Osteocyte (in vitro differentiated cells): ENCODE measurements at regions not wholly inside any gene's neighbourhood (a gene's known extent, or its start where the extent isn't known, plus 50 kb on each side); places are given as distances from the start of the nearest gene placed in this dataset.

Experiments
- DNase-seq: peaks from one replicate; pipeline ENCODE4 v3.0.0; 2021; ENCODE audit warnings: mixed read lengths; ENCODE audit not compliant: unreplicated experiment; ENCODE audit errors: extremely low spot score
- H3K27ac Mint-ChIP-seq: one replicate; pipeline ENCODE4 v1.8.0; 2021; ENCODE audit warnings: mild to moderate bottlenecking, mixed read lengths; ENCODE audit not compliant: unreplicated experiment
- H3K27me3 Mint-ChIP-seq: one replicate; pipeline ENCODE4 v1.8.0; 2021; ENCODE audit warnings: mixed read lengths; ENCODE audit not compliant: unreplicated experiment
- H3K36me3 Mint-ChIP-seq: one replicate; pipeline ENCODE4 v1.8.0; 2021; ENCODE audit warnings: mixed read lengths; ENCODE audit not compliant: unreplicated experiment
- H3K4me1 Mint-ChIP-seq: one replicate; pipeline ENCODE4 v1.8.0; 2021; ENCODE audit warnings: mixed read lengths; ENCODE audit not compliant: unreplicated experiment
- H3K4me3 Mint-ChIP-seq: one replicate; pipeline ENCODE4 v1.8.0; 2021; ENCODE audit warnings: mild to moderate bottlenecking, moderate library complexity, mixed read lengths; ENCODE audit not compliant: unreplicated experiment
- H3K9me3 Mint-ChIP-seq: one replicate; pipeline ENCODE4 v1.8.0; 2021; ENCODE audit warnings: mixed read lengths; ENCODE audit not compliant: unreplicated experiment
- TF ChIP-seq, protein P1 (sequence below): fragments of 200-600 bp; sonication (generic); IDR thresholded peaks from 2 replicates; pipeline ENCODE4 v1.5.0; 2021; ENCODE audit warnings: antibody characterized with exemption, mild to moderate bottlenecking, moderate library complexity

DNA sequence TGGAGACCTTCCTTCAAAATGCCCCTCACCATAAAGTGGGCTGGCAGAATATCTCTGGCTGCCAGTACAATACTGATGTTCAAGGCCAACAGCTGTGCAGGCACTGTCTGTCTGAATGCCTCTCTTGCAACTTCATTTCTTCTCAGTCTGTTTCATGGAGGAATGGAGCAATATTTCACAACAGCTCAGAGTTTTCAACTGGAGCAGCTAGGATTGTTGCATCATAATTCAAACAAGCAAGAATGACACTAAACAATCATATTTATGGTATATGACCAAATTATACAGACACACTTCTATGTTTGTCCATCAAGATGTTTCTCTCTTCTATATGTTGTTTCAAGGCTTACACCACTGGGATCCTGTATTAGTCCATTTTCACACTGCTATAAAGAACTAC, 444.2 kb downstream of the LRATD1 start:
- H3K9me3 Mint-ChIP-seq: peaks cover 4% of the 10 kb centered on the region
- no peak overlapping the region for H3K27ac Mint-ChIP-seq
- H3K27me3 Mint-ChIP-seq: peaks cover 3% of the 10 kb centered on the region
- TF ChIP-seq, protein P1, sequence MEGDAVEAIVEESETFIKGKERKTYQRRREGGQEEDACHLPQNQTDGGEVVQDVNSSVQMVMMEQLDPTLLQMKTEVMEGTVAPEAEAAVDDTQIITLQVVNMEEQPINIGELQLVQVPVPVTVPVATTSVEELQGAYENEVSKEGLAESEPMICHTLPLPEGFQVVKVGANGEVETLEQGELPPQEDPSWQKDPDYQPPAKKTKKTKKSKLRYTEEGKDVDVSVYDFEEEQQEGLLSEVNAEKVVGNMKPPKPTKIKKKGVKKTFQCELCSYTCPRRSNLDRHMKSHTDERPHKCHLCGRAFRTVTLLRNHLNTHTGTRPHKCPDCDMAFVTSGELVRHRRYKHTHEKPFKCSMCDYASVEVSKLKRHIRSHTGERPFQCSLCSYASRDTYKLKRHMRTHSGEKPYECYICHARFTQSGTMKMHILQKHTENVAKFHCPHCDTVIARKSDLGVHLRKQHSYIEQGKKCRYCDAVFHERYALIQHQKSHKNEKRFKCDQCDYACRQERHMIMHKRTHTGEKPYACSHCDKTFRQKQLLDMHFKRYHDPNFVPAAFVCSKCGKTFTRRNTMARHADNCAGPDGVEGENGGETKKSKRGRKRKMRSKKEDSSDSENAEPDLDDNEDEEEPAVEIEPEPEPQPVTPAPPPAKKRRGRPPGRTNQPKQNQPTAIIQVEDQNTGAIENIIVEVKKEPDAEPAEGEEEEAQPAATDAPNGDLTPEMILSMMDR: no peak
- no peak for DNase-seq
- no peaks in the 10 kb centered on the region for H3K36me3 Mint-ChIP-seq
- no peaks in the 10 kb centered on the region for H3K4me1 Mint-ChIP-seq
- H3K4me3 Mint-ChIP-seq: no peak overlapping the region

DNA sequence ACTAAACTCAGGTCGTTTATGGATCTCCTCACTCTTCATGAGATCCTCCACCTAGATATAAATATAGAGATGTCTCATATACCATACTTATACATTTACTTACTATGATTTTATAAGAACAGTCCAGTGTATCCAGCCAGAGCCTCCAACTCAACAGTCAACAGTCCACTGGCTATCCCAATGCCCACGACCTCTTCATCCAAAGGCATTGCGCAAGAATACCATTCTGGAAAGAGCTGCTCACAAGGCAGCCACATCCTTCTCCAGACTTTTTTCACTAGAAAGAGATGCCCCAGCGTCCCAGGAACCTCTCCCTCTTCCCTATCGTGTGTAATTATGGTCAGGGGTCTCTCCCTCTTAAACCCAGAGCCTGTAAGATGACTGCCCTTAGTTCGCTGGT, 448.8 kb downstream of the LRATD1 start:
- H3K9me3 Mint-ChIP-seq: no peaks in the 10 kb centered on the region
- H3K27ac Mint-ChIP-seq: no peak overlapping the region
- no peak for DNase-seq
- TF ChIP-seq, protein P1: no peak
- no peaks in the 10 kb centered on the region for H3K36me3 Mint-ChIP-seq
- no peaks in the 10 kb centered on the region for H3K4me1 Mint-ChIP-seq
- no peaks in the 10 kb centered on the region for H3K27me3 Mint-ChIP-seq
- H3K4me3 Mint-ChIP-seq: no peak overlapping the region

DNA sequence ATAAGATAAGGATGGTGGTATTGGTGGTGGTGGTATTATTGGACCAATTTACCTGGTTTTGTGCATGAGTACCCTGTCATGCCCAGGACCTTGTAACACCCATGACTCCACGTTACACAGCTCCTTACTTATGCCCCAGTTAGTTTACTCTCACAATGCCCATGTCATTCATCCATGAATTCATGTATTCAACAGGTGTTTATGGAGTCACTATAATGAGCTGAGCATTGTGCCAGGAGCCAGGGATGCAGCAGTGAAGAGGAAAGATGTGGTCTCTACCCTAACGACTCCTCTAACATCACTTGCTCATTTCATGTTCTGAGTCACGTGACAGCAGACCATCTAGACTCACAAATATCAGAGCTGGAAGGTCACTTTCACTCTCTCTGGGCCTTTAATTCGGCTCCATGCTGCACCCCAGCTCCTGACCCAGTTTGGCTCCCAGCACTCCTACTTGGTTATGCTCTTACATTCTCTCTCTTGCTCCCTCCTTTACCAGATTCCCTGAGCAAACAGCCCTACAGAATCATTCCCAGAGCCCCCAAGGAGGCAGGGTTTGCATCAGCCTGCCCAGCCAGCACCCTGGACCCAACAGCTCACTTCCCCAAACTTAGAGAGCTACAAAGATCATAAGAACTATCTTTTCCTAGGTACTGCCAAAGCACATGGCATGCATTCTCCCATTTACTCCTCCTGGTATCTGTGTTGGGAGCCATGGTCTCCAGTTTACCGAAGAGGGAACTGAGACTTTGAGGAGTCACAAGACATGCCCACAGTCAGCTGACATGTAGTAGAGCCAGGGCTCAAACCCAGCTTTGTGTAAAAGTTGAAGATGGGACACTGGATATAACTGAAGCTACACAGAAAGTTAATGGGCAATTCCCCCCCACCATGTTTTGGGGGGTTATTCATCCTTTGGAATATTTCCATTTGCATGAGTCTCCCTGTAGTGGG, 449.9 kb downstream of the LRATD1 start:
- Mint-ChIP-seq H3K27ac (no peak overlapping the region), H3K36me3 (no peaks in the 10 kb centered on the region), H3K27me3 (no peaks in the 10 kb centered on the region), H3K9me3 (no peaks in the 10 kb centered on the region), H3K4me1 (no peaks in the 10 kb centered on the region), H3K4me3 (no peak overlapping the region)
- TF ChIP-seq, protein P1: no peak
- DNase-seq: no peak

DNA sequence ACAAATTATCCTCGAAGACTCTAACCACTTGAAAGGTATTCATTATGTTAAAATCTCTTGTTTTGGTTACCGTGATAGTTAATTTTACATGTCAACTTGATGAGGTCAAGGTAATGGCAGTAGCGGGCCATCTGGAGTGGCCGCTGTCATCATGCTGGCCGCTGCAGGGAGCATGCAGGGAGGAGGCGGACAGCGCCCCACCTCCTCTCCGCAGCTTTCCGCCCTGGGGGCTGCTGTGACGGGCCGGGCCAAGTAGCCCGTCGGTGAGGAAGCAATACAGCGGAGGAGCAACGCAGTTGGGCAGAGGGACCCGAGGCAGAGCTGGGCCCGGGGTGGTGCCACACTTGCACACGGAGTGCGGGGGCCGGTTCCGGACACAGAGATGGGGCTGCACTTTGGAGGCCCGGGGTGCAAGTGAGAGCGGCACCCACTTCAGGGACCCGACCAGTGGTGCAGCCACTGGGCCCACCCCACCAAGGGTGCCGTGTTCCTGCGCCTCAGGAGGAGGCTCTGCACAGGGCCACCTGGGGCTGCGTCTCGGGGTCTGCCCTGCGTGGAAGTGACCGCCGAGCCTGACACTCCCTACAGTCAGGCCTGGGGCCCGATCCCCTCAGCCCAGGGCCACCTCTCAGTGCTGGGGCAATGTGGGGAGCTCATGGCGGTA, 452.4 kb downstream of the LRATD1 start:
- H3K27ac Mint-ChIP-seq: no peak overlapping the region
- H3K9me3 Mint-ChIP-seq: no peaks in the 10 kb centered on the region
- H3K4me1 Mint-ChIP-seq: no peaks in the 10 kb centered on the region
- TF ChIP-seq, protein P1: no peak
- H3K27me3 Mint-ChIP-seq: no peaks in the 10 kb centered on the region
- no peak overlapping the region for H3K4me3 Mint-ChIP-seq
- H3K36me3 Mint-ChIP-seq: no peaks in the 10 kb centered on the region
- no peak for DNase-seq

DNA sequence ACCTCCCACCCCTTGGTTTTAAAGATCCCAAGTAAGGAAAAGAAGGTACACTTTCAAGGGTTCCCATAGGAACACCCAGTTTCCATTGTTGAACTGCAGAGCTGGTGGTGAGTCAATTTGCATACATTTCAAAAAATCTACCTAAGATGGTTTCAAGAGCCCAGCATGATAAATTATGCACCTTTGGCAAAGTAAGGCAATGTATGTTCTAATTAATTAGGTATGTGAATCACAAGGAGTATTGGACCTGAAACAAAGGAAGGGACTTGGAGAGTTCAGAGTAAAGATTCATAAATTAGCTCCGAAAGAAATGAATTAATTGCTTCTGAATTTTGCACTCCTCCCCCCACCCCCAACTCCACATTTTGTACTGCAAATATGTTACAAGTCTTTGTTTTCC, 459.7 kb downstream of the LRATD1 start:
- Mint-ChIP-seq H3K27me3 (no peaks in the 10 kb centered on the region), H3K4me1 (no peaks in the 10 kb centered on the region), H3K27ac (no peak overlapping the region), H3K4me3 (no peak overlapping the region), H3K36me3 (no peaks in the 10 kb centered on the region), H3K9me3 (no peaks in the 10 kb centered on the region)
- no peak for DNase-seq
- TF ChIP-seq, protein P1: no peak
